ENCODE measurements at regions not wholly inside any gene's neighbourhood (a gene's known extent, or its start where the extent isn't known, plus 50 kb on each side); places are given as distances from the start of the nearest gene placed in this dataset.
A peak's percentile ranks its signal among the peaks of the same experiment; 100 is the strongest.

- ChIA-PET POLR2A (no interaction called here), CTCF (interaction anchor here (1.2 kb wide), 1 partner anchor 19 kb away, joined by 3 read pairs; no protein-coding TSS in a partner anchor)
- H3K27me3 ChIP-seq (replicated peaks in 2 of 5; ENCODE audit: control insufficient read depth in 4 of 5, insufficient read depth in 5 of 5, low read length in 4 of 5), result no peaks in the 10 kb centered on the region
- H3K4me3 ChIP-seq (ENCODE audit: control insufficient read depth in 1 of 7, extremely low read depth in 1 of 7, insufficient read depth in 4 of 7, low read depth in 2 of 7, low read length in 6 of 7), result no peak overlapping the region
- DNase-seq, result no peak
- H3K27ac ChIP-seq (ENCODE audit: insufficient read depth in 1 of 2, low read depth in 1 of 2, low read length in 2 of 2, poor library complexity in 1 of 2, severe bottlenecking in 2 of 2), result no peak overlapping the region
- H3K9me3 ChIP-seq (ENCODE audit: control extremely low read depth in 1 of 5, control insufficient read depth in 4 of 5, insufficient read depth in 2 of 5, low read depth in 1 of 5, low read length in 4 of 5), result peaks cover 0 to 6% (median 3%) of the 10 kb centered on the region in 5 experiments
- 91% methylated on average over 5 of the region's 7 CpGs for WGBS (ENCODE audit: insufficient coverage)
- no peaks in the 10 kb centered on the region for H3K36me3 ChIP-seq (ENCODE audit: control insufficient read depth in 4 of 4, insufficient read depth in 4 of 4, low read length in 3 of 4)
- H3K4me1 ChIP-seq (ENCODE audit: control extremely low read depth in 1 of 4, control insufficient read depth in 4 of 4, insufficient read depth in 4 of 4, low read length in 3 of 4), result no peaks in the 10 kb centered on the region
Measured at GRCh38 chr1:105005594-105006195, 1256.0 kb downstream of the AMY1C start.

- no peak for DNase-seq
- Histone ChIP-seq H3K36me3 (ENCODE audit: control insufficient read depth in 4 of 4, insufficient read depth in 4 of 4, low read length in 3 of 4) (no peaks in the 10 kb centered on the region), H3K4me3 (ENCODE audit: control insufficient read depth in 1 of 7, extremely low read depth in 1 of 7, insufficient read depth in 4 of 7, low read depth in 2 of 7, low read length in 6 of 7) (no peak overlapping the region), H3K27ac (ENCODE audit: insufficient read depth in 1 of 2, low read depth in 1 of 2, low read length in 2 of 2, poor library complexity in 1 of 2, severe bottlenecking in 2 of 2) (no peak overlapping the region), H3K9me3 (ENCODE audit: control extremely low read depth in 1 of 5, control insufficient read depth in 4 of 5, insufficient read depth in 2 of 5, low read depth in 1 of 5, low read length in 4 of 5) (no peaks in the 10 kb centered on the region), H3K4me1 (ENCODE audit: control extremely low read depth in 1 of 4, control insufficient read depth in 4 of 4, insufficient read depth in 4 of 4, low read length in 3 of 4) (no peaks in the 10 kb centered on the region), H3K27me3 (replicated peaks in 2 of 5; ENCODE audit: control insufficient read depth in 4 of 5, insufficient read depth in 5 of 5, low read length in 4 of 5) (no peaks in the 10 kb centered on the region)
- POLR2A ChIA-PET, result no interaction called here
- 98% methylated on average over 7 of the region's 7 CpGs for WGBS (ENCODE audit: insufficient coverage)
- CTCF ChIA-PET, result no interaction called here
Measured at GRCh38 chr1:105017587-105017986, 1267.9 kb downstream of the AMY1C start.

- H3K27ac ChIP-seq (ENCODE audit: insufficient read depth in 1 of 2, low read depth in 1 of 2, low read length in 2 of 2, poor library complexity in 1 of 2, severe bottlenecking in 2 of 2), result no peak overlapping the region
- H3K27me3 ChIP-seq (replicated peaks in 2 of 5; ENCODE audit: control insufficient read depth in 4 of 5, insufficient read depth in 5 of 5, low read length in 4 of 5), result no peaks in the 10 kb centered on the region
- peaks cover 0 to 1% (median 0%) of the 10 kb centered on the region in 5 experiments for H3K9me3 ChIP-seq (ENCODE audit: control extremely low read depth in 1 of 5, control insufficient read depth in 4 of 5, insufficient read depth in 2 of 5, low read depth in 1 of 5, low read length in 4 of 5)
- POLR2A ChIA-PET, result no interaction called here
- H3K4me3 ChIP-seq (ENCODE audit: control insufficient read depth in 1 of 7, extremely low read depth in 1 of 7, insufficient read depth in 4 of 7, low read depth in 2 of 7, low read length in 6 of 7), result no peak overlapping the region
- no peaks in the 10 kb centered on the region for H3K4me1 ChIP-seq (ENCODE audit: control extremely low read depth in 1 of 4, control insufficient read depth in 4 of 4, insufficient read depth in 4 of 4, low read length in 3 of 4)
- DNase-seq, result no peak
- no peaks in the 10 kb centered on the region for H3K36me3 ChIP-seq (ENCODE audit: control insufficient read depth in 4 of 4, insufficient read depth in 4 of 4, low read length in 3 of 4)
- CTCF ChIA-PET, result no interaction called here
Measured at GRCh38 chr1:105023719-105024118, 1274.0 kb downstream of the AMY1C start.

GRCh38 chr1:105027838-105028471 is 1278.3 kb downstream of the AMY1C start:
- CTCF ChIA-PET, result interaction anchor here (0.6 to 1.2 kb wide), 2 partner anchors 11 to 155 kb away, joined by 3 read pairs; no protein-coding TSS in a partner anchor
- Histone ChIP-seq H3K27me3 (replicated peaks in 2 of 5; ENCODE audit: control insufficient read depth in 4 of 5, insufficient read depth in 5 of 5, low read length in 4 of 5) (no peaks in the 10 kb centered on the region), H3K9me3 (ENCODE audit: control extremely low read depth in 1 of 5, control insufficient read depth in 4 of 5, insufficient read depth in 2 of 5, low read depth in 1 of 5, low read length in 4 of 5) (peaks cover 0 to 1% (median 0%) of the 10 kb centered on the region in 5 experiments), H3K4me1 (ENCODE audit: control extremely low read depth in 1 of 4, control insufficient read depth in 4 of 4, insufficient read depth in 4 of 4, low read length in 3 of 4) (no peaks in the 10 kb centered on the region), H3K4me3 (ENCODE audit: control insufficient read depth in 1 of 7, extremely low read depth in 1 of 7, insufficient read depth in 4 of 7, low read depth in 2 of 7, low read length in 6 of 7) (no peak overlapping the region), H3K27ac (ENCODE audit: insufficient read depth in 1 of 2, low read depth in 1 of 2, low read length in 2 of 2, poor library complexity in 1 of 2, severe bottlenecking in 2 of 2) (no peak overlapping the region), H3K36me3 (ENCODE audit: control insufficient read depth in 4 of 4, insufficient read depth in 4 of 4, low read length in 3 of 4) (no peaks in the 10 kb centered on the region)
- POLR2A ChIA-PET, result no interaction called here
- no peak for DNase-seq
- WGBS (ENCODE audit: insufficient coverage), result 93% methylated on average over 1 of the region's 3 CpGs

- no peak overlapping the region for H3K27ac ChIP-seq (ENCODE audit: insufficient read depth in 1 of 2, low read depth in 1 of 2, low read length in 2 of 2, poor library complexity in 1 of 2, severe bottlenecking in 2 of 2)
- no peaks in the 10 kb centered on the region for H3K4me1 ChIP-seq (ENCODE audit: control extremely low read depth in 1 of 4, control insufficient read depth in 4 of 4, insufficient read depth in 4 of 4, low read length in 3 of 4)
- no peaks in the 10 kb centered on the region for H3K36me3 ChIP-seq (ENCODE audit: control insufficient read depth in 4 of 4, insufficient read depth in 4 of 4, low read length in 3 of 4)
- H3K27me3 ChIP-seq (replicated peaks in 2 of 5; ENCODE audit: control insufficient read depth in 4 of 5, insufficient read depth in 5 of 5, low read length in 4 of 5), result no peaks in the 10 kb centered on the region
- POLR2A ChIA-PET, result no interaction called here
- no peak overlapping the region for H3K4me3 ChIP-seq (ENCODE audit: control insufficient read depth in 1 of 7, extremely low read depth in 1 of 7, insufficient read depth in 4 of 7, low read depth in 2 of 7, low read length in 6 of 7)
- H3K9me3 ChIP-seq (ENCODE audit: control extremely low read depth in 1 of 5, control insufficient read depth in 4 of 5, insufficient read depth in 2 of 5, low read depth in 1 of 5, low read length in 4 of 5), result no peaks in the 10 kb centered on the region
- 92% methylated on average over 3 of the region's 3 CpGs for WGBS (ENCODE audit: insufficient coverage)
- peak in 1 of 3 donors; percentile 0 for DNase-seq
- CTCF ChIA-PET, result no interaction called here
Measured at GRCh38 chr1:105072446-105072845, 1322.7 kb downstream of the AMY1C start.

- no peaks in the 10 kb centered on the region for H3K36me3 ChIP-seq (ENCODE audit: control insufficient read depth in 4 of 4, insufficient read depth in 4 of 4, low read length in 3 of 4)
- H3K4me1 ChIP-seq (ENCODE audit: control extremely low read depth in 1 of 4, control insufficient read depth in 4 of 4, insufficient read depth in 4 of 4, low read length in 3 of 4), result no peaks in the 10 kb centered on the region
- ChIA-PET POLR2A (no interaction called here), CTCF (no interaction called here)
- H3K4me3 ChIP-seq (ENCODE audit: control insufficient read depth in 1 of 7, extremely low read depth in 1 of 7, insufficient read depth in 4 of 7, low read depth in 2 of 7, low read length in 6 of 7), result no peak overlapping the region
- 83% methylated on average over 1 of the region's 3 CpGs for WGBS (ENCODE audit: insufficient coverage)
- H3K9me3 ChIP-seq (ENCODE audit: control extremely low read depth in 1 of 5, control insufficient read depth in 4 of 5, insufficient read depth in 2 of 5, low read depth in 1 of 5, low read length in 4 of 5), result no peaks in the 10 kb centered on the region
- no peak for DNase-seq
- no peaks in the 10 kb centered on the region for H3K27me3 ChIP-seq (replicated peaks in 2 of 5; ENCODE audit: control insufficient read depth in 4 of 5, insufficient read depth in 5 of 5, low read length in 4 of 5)
- H3K27ac ChIP-seq (ENCODE audit: insufficient read depth in 1 of 2, low read depth in 1 of 2, low read length in 2 of 2, poor library complexity in 1 of 2, severe bottlenecking in 2 of 2), result no peak overlapping the region
Measured at GRCh38 chr1:105072850-105073249, 1323.2 kb downstream of the AMY1C start.

- H3K27ac ChIP-seq (ENCODE audit: insufficient read depth in 1 of 2, low read depth in 1 of 2, low read length in 2 of 2, poor library complexity in 1 of 2, severe bottlenecking in 2 of 2), result no peak overlapping the region
- ChIA-PET POLR2A (no interaction called here), CTCF (interaction anchor here (0.7 kb wide), 1 partner anchor 1241 kb away, joined by 3 read pairs; no protein-coding TSS in a partner anchor)
- H3K36me3 ChIP-seq (ENCODE audit: control insufficient read depth in 4 of 4, insufficient read depth in 4 of 4, low read length in 3 of 4), result no peaks in the 10 kb centered on the region
- H3K4me1 ChIP-seq (ENCODE audit: control extremely low read depth in 1 of 4, control insufficient read depth in 4 of 4, insufficient read depth in 4 of 4, low read length in 3 of 4), result no peaks in the 10 kb centered on the region
- H3K9me3 ChIP-seq (ENCODE audit: control extremely low read depth in 1 of 5, control insufficient read depth in 4 of 5, insufficient read depth in 2 of 5, low read depth in 1 of 5, low read length in 4 of 5), result no peaks in the 10 kb centered on the region
- H3K27me3 ChIP-seq (replicated peaks in 2 of 5; ENCODE audit: control insufficient read depth in 4 of 5, insufficient read depth in 5 of 5, low read length in 4 of 5), result no peaks in the 10 kb centered on the region
- no peak overlapping the region for H3K4me3 ChIP-seq (ENCODE audit: control insufficient read depth in 1 of 7, extremely low read depth in 1 of 7, insufficient read depth in 4 of 7, low read depth in 2 of 7, low read length in 6 of 7)
- no peak for DNase-seq
Measured at GRCh38 chr1:105073660-105074059, 1324.0 kb downstream of the AMY1C start.
